GM23338 (cell line): ENCODE measurements at regions not wholly inside any gene's neighbourhood (a gene's known extent, or its start where the extent isn't known, plus 50 kb on each side); places are given as distances from the start of the nearest gene placed in this dataset.

Experiments used
- EZH2 ChIP-seq: fragments of 200-600 bp; sonication (generic); IDR thresholded peaks from one replicate; pipeline ENCODE4 v1.8.0; 2017; ENCODE audit warnings: antibody characterized with exemption, mild to moderate bottlenecking, low read depth; ENCODE audit not compliant: unreplicated experiment
- EZH2phosphoT487 ChIP-seq: fragments of 200-600 bp; sonication (generic); IDR thresholded peaks from one replicate; pipeline ENCODE4 v1.8.1; 2018; ENCODE audit warnings: antibody characterized with exemption; ENCODE audit not compliant: unreplicated experiment
- JUNB ChIP-seq: IDR thresholded peaks from one replicate; pipeline ENCODE4 v1.6.1; 2016; ENCODE audit warnings: antibody characterized with exemption; ENCODE audit not compliant: unreplicated experiment
- NANOG ChIP-seq: IDR thresholded peaks from 2 replicates; pipeline ENCODE4 v1.6.1; 2016; ENCODE audit warnings: antibody characterized with exemption, borderline replicate concordance
- POLR2AphosphoS5 ChIP-seq: IDR thresholded peaks from 2 replicates; pipeline ENCODE4 v1.6.1; 2016; ENCODE audit warnings: antibody characterized with exemption, low read depth
- ZNF331 ChIP-seq: fragments of 250-450 bp; sonication (Bioruptor Pico); IDR thresholded peaks from 2 replicates; pipeline ENCODE4 v1.5.0; 2020; ENCODE audit warnings: low read depth, mild to moderate bottlenecking, moderate library complexity
- TF ChIP-seq, protein P1 (sequence below), 2 experiments: fragments of 200-600 bp in 1 of 2; sonication (generic) in 1 of 2; conservative IDR thresholded peaks; 2 replicates each; pipeline versions ENCODE4 v1.5.1 to v1.6.1; 2016 to 2017; ENCODE audit warnings: antibody characterized with exemption in 2 of 2, low read depth in 2 of 2, mild to moderate bottlenecking in 2 of 2, moderate library complexity in 1 of 2
- TF ChIP-seq, protein P2 (sequence below): IDR thresholded peaks from one replicate; pipeline ENCODE4 v1.6.1; 2018; ENCODE audit warnings: antibody characterized with exemption; ENCODE audit not compliant: unreplicated experiment

DNA sequence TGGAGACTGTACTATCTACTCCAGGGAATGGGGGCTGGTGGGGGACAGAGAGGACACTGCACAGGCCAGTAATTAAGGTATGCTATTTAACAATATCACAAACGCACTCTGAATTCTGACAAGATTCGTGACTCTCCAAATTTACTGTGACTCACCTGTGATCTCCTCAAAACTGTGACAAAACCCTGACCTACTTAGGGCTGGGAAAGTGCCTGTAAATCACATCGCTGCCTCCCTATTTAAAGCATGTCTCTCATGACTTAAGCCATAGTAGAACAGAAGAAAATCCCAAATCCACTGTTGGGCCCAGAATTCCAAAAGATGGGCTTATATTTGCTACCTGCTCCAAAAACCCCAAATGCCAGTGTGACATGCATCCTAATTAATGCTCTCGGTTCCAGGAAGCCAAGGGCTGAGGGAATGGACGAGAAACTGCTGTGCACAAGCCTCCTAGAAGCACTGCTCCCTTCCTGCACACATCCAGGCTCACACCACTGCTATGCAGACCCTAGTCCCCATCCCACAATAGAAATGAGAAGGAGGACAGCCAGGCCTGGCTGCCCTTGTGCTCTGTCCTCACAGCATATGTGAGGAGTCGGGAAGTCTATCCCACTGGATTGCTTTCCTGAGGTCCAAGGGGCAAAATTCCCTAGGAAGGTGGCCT is 187.7 kb upstream of the CHRNA7 start:
- TF ChIP-seq POLR2AphosphoS5 (no peak), NANOG (no peak), EZH2 (no peak), EZH2phosphoT487 (no peak), JUNB (no peak), ZNF331 (CRISPR knock-in tag) (no peak)
- TF ChIP-seq, protein P1, sequence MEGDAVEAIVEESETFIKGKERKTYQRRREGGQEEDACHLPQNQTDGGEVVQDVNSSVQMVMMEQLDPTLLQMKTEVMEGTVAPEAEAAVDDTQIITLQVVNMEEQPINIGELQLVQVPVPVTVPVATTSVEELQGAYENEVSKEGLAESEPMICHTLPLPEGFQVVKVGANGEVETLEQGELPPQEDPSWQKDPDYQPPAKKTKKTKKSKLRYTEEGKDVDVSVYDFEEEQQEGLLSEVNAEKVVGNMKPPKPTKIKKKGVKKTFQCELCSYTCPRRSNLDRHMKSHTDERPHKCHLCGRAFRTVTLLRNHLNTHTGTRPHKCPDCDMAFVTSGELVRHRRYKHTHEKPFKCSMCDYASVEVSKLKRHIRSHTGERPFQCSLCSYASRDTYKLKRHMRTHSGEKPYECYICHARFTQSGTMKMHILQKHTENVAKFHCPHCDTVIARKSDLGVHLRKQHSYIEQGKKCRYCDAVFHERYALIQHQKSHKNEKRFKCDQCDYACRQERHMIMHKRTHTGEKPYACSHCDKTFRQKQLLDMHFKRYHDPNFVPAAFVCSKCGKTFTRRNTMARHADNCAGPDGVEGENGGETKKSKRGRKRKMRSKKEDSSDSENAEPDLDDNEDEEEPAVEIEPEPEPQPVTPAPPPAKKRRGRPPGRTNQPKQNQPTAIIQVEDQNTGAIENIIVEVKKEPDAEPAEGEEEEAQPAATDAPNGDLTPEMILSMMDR (conservative IDR thresholded peaks at IDR 0.05; ENCODE audit: low read depth in 2 of 2) = no peak
- TF ChIP-seq, protein P2, sequence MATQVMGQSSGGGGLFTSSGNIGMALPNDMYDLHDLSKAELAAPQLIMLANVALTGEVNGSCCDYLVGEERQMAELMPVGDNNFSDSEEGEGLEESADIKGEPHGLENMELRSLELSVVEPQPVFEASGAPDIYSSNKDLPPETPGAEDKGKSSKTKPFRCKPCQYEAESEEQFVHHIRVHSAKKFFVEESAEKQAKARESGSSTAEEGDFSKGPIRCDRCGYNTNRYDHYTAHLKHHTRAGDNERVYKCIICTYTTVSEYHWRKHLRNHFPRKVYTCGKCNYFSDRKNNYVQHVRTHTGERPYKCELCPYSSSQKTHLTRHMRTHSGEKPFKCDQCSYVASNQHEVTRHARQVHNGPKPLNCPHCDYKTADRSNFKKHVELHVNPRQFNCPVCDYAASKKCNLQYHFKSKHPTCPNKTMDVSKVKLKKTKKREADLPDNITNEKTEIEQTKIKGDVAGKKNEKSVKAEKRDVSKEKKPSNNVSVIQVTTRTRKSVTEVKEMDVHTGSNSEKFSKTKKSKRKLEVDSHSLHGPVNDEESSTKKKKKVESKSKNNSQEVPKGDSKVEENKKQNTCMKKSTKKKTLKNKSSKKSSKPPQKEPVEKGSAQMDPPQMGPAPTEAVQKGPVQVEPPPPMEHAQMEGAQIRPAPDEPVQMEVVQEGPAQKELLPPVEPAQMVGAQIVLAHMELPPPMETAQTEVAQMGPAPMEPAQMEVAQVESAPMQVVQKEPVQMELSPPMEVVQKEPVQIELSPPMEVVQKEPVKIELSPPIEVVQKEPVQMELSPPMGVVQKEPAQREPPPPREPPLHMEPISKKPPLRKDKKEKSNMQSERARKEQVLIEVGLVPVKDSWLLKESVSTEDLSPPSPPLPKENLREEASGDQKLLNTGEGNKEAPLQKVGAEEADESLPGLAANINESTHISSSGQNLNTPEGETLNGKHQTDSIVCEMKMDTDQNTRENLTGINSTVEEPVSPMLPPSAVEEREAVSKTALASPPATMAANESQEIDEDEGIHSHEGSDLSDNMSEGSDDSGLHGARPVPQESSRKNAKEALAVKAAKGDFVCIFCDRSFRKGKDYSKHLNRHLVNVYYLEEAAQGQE = no peak
